Fibroblast of upper back skin (primary cell): ENCODE measurements at regions not wholly inside any gene's neighbourhood (a gene's known extent, or its start where the extent isn't known, plus 50 kb on each side); places are given as distances from the start of the nearest gene placed in this dataset.
A peak's percentile ranks its signal among the peaks of the same experiment; 100 is the strongest.
"Not testable (repeated sequence)": the region's sequence is repeated elsewhere in the genome, so short reads cannot be mapped to it uniquely, and the experiment has no call there.

ENCODE experiments used
- DNase-seq: peaks from one replicate; pipeline ENCODE4 v3.0.0-alpha.2; 2013

DNA sequence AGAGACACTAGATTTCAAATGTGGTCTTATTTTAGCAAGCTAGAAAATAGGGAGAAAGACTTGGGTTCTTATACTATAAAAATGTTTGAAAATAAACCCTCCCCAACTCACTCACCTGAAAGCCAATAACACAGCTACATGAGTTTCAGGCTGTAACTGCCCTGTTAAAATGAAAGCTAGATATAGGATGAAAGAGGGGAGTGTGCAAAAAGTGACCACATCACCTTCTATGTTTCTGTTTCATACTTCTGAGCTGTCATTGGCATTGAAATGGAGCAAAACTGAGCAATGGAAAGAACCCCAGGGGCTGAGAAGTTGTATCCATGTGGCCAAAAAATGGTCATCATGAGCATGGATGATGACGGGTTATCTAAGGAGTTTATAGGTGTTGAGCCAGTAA lies 148.1 kb upstream of the TENT5A start:
- DNase-seq, result no peak

DNA sequence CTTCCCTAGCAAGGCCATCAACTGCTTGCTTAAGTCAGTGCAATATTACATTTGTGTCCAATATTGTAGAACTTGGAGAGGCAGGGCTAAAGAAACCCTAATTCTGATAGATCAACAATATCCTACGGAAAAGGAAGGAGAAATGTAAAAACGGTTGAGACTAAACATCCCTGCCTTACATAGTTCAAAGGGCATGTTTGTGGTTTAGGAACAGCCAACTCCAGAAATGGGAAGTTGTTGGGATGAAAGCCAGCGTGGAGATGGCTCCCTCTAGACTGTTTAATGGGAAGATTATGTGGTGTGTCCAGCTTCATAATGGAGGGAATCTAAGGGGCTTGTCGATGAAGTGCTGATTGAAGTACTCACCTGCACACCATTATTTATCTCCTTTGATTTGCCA lies 145.3 kb upstream of the TENT5A start:
- no peak for DNase-seq

DNA sequence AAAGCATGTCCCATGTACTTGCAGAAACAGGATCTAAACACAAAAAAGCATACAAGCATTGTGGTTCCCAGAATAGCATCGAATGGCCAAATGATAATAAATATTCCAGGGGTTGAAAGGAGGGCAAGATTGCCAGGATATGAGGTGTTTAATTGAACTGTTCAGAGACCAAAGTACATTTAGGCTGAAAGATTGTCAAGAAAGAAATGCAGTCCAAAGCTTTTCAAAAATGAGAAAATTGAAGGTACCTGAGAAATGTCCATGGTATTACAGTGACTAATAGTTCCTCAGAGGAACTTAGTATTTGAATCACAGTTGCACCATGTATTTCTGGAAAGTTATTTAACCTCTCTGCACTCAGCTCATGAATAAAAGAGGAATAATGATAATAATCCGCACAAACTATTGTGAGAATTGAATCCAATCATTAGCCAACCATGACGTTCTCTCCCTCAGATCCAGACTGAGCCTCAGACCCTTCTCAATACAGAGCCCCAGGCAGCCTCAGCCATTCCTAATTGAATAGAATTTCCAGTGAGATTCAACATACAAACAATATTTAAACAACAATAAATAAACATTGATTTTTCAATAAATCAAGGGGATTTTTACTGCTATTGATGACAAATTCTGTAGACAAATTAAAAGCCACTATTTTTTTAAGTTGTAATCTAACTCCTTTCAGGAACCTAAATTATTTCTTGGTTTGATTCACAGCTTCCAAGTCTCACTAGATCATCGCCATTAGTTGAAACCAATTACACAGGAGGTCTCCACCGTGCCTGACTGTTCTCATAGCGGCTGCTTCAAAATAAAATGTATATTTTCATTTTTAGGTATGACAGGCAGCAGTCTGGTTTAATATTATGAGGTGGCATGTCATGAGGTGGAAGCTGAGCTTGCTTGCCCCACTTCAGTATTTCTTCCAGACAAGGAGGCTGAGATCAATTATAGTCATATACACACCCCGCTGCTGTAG lies 144.3 kb upstream of the TENT5A start:
- DNase-seq, result peak; percentile 70

DNA sequence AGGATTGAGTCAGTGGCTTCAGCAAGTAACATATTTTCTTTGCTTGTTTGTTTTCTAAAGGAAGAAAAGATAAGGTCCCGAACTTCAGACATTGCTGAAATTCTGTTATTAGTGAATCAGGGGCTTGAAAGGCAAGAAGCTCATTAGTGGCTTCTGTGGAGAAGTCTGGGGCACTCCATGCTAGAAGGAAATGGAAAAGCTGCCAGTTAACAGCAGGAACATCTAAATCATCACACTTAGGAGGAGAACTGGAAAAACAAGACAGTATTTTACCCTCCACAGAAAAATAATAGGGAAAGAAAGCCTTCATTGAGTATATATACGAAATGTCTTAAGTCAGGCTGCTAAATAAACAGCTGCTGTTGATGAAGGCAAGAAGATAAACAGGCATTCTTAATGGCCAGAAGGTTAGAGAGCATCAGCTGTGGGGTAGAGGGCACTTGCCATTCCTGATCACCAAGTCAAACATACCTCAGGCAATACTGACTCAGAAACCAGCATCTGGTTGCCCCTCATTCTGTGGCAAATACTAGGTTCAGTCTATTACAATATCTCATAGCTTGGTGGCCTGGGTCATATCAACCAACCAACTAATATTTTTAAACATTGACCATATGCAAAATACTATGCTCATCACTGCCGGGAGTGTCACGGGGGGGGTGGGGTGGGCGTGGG lies 143.2 kb upstream of the TENT5A start:
- DNase-seq, result peak; percentile 92

DNA sequence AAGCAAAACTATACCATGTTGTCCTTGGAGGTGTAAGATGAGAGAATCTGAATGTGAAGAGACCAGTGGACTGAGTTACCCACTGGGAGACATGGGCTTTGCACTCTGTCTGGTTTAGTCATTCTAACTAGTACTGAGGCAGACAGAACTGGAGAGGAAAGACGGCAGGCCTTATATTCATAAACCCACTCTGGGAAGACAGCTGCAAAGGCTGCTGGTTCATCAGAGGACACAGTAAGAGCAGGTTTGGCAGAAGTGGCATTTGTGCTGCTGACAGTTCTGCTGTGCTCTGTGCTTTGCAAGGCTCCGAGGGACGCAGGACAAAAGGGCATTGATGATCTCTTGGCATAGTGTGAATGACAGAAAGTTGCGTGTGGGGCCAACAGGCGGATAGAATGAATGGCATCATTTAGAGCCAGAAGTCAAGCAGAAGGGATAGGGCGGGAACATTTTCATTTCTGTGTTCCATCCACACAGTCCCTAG lies 142.3 kb upstream of the TENT5A start:
- DNase-seq, result no peak

DNA sequence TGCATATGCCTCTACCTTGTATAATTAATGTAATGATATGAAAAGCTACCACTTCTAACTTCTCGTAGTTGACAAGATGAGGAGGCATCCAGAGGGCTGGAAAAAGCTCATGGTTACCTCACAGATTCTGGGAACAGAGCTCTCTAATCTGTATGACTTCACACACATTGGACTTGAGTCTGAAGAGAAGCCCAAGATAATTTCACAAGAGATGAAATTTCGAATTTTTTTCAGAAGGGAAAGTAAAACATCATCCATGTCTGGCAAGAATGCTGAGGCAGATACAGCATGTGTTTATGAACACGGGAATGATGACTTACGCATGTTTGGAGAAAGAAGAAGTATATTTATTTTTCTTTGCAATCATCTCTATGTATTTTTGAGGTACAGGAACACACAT lies 141.8 kb upstream of the TENT5A start:
- DNase-seq, result peak; percentile 55

DNA sequence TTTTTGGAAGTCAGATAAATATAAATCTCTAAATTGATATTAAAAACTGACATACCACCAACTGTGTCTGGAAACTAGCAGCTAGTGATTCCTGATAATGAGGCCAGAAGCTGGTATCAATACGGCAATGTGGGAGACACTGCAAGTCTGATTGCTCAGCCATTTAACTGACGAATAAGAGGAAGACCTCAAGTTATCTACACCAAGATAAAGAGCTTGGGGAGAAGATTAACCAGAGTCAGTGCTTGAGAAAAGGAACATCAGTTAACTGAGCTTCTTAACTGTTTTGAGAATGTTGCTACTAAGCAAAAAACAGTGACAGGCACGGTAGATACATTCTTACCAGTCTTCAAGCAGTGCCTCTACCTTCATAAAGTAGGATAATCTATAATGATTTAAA lies 140.4 kb upstream of the TENT5A start:
- no peak for DNase-seq

DNA sequence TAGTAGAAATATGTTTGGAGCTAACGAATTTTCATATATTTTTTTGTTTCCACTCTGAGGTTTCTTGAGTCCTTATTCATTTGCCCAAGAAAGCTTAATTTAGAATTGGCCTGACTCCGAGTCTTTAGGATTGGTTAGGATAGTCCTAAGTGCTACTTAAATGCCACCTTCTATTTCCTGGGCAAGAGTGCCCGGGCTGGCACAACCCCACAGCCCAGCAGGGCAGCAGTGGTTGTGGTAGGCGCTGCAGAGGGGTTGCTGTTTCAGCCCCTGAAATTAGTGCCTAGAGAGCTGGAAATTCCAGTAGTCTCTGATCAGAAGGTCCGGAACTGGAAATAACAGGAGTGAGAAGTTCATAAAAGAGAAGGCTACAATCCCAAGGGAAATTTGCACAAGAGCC lies 139.4 kb upstream of the TENT5A start:
- DNase-seq, result no peak

DNA sequence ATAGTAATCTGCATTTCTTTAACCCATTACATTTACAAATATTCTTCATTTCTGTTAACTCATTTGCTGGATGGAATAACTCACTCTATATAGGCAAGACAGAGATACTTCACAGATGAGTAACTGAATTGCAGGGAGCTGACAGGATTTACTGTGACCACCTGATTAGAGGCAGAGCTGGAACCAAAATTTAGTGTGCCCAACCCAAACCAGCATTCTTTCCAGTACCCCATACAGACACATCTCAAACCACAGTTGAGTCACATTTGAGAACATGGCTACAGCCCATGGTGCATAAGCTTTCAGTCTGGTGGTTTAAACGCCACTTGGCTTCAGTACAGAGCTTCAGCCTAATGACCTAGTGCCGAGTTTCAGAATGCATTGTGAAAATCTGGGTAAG lies 138.4 kb upstream of the TENT5A start:
- peak; percentile 94 for DNase-seq

DNA sequence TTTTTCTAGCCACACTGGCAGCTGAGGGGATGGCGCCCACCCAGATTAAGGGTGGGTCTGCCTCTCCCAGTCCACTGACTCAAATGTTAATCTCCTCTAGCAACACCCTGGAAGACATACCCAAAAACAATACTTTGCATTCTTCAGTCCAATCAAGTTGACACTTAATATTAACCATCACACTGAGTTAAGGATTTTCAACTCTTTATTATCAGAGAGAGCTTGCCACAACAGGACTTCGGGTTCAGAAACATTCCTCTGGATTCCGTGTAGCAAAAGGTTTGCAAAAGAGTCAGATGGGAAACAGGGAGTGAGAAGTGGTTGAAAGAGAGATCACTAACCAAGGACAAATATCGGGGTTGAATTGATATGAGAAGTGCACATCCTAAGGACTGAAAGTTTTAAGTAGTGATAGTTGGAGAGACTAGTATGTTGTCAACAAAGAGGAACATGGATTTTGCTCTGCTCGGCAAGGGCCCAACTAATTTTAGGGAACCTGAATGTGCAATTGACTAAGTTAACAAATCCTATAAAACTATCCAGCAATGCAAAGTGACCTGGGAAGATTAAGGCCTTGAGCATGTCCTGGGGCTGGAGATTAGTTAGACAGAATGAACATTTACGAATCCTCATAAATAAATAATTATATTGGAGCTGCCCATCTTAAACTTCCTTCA lies 137.0 kb upstream of the TENT5A start:
- no peak for DNase-seq

DNA sequence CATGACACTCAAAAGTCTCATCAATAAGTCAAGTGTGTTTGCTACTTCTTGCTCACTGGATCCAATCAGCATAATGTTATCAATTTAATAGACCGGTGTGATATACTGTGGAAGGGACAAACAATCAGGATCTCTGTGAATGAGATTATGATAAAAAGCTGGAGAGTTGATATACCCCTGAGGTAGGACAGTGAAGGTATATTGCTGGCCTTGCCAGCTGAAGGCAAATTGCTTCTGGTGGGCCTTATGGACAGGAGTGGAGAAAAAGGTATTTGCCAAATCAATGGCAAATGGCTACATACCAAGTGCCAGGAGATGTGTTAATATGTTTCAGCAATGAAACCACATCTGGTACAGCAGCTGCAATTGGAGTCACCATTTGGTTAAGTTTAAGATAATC lies 134.4 kb upstream of the TENT5A start:
- DNase-seq, result not testable (repeated sequence)

DNA sequence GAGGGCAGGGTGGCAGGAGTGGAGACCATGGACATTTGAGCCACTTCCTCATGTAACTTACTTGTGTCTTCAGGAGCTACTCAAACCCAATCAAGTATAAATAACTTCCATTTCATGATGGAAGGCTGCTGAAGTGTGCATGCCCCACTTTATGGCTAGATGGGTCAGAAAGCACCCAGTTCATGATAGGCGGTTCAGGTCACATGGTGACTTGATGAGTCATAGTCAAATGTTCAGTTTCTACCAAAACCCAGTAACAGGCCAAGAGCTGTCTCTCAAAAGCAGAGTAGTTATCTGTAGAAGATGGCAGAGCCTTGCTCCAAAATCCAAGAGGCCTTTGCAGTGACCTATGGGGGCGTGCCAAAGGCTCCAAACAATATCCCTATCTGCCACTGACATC lies 133.7 kb upstream of the TENT5A start:
- DNase-seq, result no peak

DNA sequence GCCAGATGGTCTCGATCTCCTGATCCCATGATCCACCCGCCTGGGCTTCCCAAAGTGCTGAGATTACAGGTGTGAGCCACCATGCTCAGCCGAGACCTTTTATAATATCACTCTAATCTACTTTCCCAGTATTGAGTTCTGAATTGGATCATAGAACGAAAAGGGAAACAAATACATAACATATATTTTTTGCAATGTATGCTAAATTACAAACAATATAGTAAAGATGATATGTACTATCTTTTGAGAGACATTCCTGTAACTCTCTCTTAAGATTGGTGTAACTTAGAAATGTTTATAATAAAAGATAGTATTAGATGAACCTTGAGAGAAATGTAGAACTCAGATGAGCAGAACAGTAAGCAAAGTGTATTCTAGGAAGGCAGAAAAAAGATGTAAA lies 129.2 kb upstream of the TENT5A start:
- no peak for DNase-seq

DNA sequence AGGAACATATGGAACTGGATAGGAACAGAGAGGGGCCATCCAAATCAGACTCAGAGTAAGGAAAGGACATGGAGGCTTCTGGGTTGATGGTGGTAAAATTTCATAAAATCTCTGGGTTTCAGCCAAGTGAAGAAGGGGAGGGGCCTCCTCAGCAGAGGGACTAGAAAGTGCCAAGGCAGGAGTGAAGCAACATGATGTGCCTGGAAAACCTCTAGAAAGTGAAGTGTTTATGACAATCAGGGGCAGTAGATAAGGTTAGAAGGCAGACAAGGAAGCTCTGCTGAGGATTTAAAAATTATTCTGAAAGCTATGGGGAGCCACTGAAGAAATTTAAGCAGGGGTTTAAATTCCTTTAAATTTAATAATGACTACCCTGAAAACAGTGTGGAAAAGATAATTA lies 126.0 kb upstream of the TENT5A start:
- no peak for DNase-seq

DNA sequence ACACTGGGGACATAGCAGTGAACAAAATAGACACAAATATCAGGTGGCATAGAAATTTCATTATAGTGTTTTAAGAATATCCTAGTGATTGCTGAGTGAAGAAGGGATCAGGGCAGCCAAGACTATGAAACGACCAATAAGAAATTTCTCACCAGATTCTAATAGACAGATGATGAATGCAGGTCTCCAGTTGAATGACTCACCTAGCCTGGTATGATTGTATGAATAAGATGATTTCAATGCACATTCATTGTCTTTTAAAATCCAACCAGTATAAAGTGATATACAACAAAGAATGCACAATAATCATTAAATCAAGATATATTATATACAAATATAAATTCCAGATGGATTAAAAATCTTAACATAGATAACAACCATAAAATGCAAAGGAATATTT lies 124.5 kb upstream of the TENT5A start:
- peak; percentile 59 for DNase-seq

DNA sequence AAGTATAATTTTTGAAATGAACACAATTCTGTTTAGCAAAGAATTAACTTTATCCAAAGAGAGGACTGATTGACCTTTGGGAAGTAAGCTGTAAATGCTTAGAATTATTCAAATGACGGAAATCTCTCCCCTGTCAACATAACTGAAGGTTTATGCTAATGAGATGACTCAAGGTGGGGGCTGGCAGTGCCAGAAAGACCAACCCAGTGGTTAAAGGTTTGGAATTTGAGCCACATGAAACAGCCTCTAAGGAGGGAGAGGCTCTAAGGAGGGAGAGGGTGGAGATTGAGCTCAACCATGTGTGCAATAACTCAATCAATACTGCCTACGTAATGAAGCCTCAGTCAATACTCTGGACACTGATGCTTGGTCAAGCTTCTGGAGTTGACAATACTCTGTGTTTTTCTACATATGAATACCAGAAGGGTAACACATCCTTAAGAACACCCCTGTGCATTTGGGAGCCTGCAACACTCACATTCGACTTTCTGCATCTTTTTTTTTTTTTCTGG lies 123.4 kb upstream of the TENT5A start:
- no peak for DNase-seq

DNA sequence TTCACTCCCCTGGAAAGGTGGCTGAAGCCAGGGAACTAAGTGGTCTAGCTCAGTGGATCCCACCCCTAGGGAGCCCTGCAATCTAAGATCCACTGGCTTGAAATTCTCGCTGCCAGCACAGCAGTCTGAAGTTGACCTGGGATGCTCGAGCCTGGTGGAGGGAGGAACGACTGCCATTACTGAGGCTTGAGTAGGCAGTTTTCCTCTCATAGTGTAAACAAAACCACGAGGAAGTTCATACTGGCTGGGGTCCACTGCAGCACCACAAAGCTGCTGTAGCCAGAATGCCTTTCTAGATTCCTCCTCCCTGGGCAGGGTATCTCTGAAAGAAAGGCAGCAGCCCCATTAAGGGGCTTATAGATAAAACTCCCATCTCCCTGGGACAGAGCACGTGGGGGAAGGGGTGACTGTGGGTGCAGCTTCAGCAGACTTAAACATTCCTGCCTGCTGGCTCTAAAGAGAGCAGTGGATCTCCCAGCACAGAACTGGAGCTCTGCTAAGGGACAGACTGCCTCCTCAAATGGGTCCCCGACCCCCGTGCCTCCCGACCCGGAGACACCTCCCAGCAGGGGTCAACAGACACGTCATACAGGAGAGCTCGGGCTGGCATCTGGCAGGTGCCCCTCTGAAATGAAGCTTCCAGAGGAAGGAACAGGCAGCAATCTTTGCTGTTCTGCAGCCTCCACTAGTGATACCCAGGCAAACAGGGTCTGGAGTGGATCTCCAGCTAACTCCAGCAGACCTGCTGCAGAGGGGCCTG lies 117.4 kb upstream of the TENT5A start:
- peak; percentile 10 for DNase-seq

DNA sequence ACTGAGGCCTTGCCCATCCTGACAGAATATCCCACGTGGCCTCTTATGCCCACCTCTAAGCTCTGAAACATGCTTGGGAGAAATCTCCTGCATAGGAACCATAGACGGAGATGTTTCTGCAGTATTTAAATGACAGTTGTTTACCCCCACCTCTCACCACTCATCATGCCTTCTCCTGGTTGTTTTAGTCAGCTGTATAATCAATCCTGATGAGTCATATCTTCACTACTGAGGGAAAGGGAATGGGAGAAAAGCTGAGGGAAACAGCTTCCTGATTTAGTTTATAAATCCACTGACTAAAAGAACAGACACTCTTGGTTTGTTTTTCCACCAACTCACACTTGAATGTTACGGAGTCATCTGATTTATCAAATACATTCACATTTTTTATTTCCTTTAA lies 113.2 kb upstream of the TENT5A start:
- peak; percentile 76 for DNase-seq

DNA sequence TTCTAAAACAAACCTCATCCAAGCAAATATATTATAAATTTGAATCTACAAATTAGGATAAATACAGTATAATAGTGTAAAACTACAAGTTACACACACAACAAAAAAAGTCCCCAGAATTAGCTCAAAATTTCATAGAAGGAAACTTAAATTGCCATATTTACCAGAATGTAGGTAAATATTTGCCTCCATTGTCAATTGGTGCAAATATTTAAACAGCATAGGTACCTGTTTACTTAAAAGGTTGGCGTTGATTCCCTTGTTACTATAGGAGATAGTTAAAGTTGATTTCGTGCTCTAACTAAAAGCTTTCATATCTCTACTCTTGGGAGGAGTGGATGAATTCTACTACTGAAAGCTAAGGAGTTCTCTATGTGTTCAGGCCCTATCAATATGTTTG lies 111.6 kb upstream of the TENT5A start:
- DNase-seq, result no peak

DNA sequence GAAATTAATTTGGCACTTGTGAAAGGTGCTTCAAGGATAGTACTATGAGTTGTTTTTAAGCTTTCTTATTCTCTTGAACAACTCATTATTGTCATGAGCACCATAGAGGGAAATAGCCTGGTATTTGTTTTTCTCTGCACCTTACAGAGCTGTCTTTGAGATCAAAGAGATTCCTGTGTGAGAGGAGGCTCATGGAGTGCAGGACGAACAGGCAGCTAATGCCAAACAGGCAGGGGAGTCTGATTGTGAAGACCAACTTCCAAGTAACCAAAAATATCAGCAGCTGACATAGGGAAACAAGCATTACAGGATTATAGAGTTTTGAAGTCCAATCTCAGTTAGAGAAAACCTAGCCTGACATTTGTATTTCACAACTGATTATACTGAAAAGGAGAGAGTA lies 110.6 kb upstream of the TENT5A start:
- DNase-seq, result no peak

DNA sequence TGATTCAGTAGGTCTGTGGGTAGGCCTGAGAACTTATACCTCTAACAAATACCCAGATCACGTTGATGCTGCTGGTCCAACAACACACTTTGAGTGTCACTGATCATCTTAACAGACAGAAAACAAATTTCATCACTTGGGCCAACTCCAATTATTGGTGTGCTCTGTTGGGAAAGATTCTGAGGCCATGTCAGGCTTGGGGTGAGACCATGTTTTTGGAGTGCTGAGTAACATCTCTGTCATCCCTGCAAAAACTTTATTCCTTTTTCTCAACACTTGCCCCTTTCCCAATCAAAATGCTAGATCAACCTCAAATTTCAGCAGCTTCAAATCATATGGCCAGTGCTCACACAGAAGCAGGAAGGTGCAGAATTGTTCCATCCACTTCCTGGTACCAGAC lies 108.8 kb upstream of the TENT5A start:
- no peak for DNase-seq

DNA sequence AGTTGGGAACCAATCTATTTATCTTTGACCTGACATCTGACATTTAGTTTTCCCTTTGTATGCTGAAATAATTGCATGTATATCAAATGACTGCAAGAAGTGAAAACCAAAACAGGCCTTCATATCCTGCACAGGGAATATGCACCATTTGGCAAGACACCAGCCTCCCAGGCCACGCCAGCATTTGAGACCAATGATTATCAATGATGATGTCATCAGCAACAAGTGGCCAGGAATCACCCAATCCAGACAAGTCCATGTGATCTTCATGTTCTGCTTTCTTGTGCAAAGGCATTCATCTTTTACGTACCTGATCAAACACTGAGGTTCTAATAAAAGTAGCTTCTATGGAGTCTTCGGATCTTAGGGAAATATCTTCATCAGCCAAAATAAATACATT lies 107.4 kb upstream of the TENT5A start:
- peak; percentile 11 for DNase-seq

DNA sequence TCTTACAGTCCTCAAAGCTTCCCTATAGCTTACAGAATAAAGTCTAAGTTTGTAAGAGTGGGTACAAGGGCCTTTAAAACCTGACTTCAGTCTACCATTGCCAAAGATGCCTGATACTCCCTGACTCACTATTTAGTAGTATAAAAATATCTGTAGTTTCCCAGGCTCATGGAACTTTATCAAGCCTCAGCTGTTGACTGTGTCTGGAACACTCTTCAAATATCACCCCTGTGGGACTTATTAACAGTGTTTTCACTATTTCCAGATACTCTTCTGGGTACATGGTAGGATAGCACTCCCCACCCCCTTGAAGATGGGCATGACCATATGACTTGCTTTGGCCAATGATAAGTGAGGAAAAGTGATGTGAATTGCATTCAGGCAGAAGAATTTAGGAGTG lies 105.3 kb upstream of the TENT5A start:
- no peak for DNase-seq
